Upper lobe of left lung (tissue), 4 donors: ENCODE measurements at regions not wholly inside any gene's neighbourhood (a gene's known extent, or its start where the extent isn't known, plus 50 kb on each side); places are given as distances from the start of the nearest gene placed in this dataset.

Experiments
- EP300 ChIP-seq, 4 donors: sonication (generic); formaldehyde crosslinking; IDR thresholded peaks; one replicate each; pipeline ENCODE4 v1.5.1; 2017; ENCODE audit warnings: antibody characterized with exemption in 4 of 4, control low read depth in 2 of 4
- POLR2A ChIP-seq, 4 donors: fragments of 450-650 bp; IDR thresholded peaks; one replicate each; pipeline ENCODE4 v1.5.1; 2016 to 2017; ENCODE audit warnings: antibody characterized with exemption in 4 of 4, mild to moderate bottlenecking in 2 of 4
- POLR2AphosphoS5 ChIP-seq, 2 donors: sonication (generic); formaldehyde crosslinking; IDR thresholded peaks; one replicate each; pipeline ENCODE4 v1.5.1; 2017; ENCODE audit warnings: antibody characterized with exemption in 2 of 2
- TF ChIP-seq, protein P1 (sequence below), 6 experiments: fragments of 450-650 bp in 4 of 6; fragments of 200-600 bp in 2 of 6; sonication (generic) in 2 of 6; IDR thresholded peaks; one replicate each; pipeline ENCODE4 v1.5.1; 2016 to 2019; ENCODE audit warnings: antibody characterized with exemption in 6 of 6

- TF ChIP-seq POLR2A (IDR thresholded peaks at IDR 0.05) (no peak), POLR2AphosphoS5 (IDR thresholded peaks at IDR 0.05) (no peak), EP300 (IDR thresholded peaks at IDR 0.05) (no peak)
- TF ChIP-seq, protein P1, sequence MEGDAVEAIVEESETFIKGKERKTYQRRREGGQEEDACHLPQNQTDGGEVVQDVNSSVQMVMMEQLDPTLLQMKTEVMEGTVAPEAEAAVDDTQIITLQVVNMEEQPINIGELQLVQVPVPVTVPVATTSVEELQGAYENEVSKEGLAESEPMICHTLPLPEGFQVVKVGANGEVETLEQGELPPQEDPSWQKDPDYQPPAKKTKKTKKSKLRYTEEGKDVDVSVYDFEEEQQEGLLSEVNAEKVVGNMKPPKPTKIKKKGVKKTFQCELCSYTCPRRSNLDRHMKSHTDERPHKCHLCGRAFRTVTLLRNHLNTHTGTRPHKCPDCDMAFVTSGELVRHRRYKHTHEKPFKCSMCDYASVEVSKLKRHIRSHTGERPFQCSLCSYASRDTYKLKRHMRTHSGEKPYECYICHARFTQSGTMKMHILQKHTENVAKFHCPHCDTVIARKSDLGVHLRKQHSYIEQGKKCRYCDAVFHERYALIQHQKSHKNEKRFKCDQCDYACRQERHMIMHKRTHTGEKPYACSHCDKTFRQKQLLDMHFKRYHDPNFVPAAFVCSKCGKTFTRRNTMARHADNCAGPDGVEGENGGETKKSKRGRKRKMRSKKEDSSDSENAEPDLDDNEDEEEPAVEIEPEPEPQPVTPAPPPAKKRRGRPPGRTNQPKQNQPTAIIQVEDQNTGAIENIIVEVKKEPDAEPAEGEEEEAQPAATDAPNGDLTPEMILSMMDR (IDR thresholded peaks at IDR 0.05): no peak
These were observed 275.3 kb downstream of the TEX29 start for GRCh38 chr13:111595791-111596190.
